ENCODE measurements at regions not wholly inside any gene's neighbourhood (a gene's known extent, or its start where the extent isn't known, plus 50 kb on each side); places are given as distances from the start of the nearest gene placed in this dataset.

DNA sequence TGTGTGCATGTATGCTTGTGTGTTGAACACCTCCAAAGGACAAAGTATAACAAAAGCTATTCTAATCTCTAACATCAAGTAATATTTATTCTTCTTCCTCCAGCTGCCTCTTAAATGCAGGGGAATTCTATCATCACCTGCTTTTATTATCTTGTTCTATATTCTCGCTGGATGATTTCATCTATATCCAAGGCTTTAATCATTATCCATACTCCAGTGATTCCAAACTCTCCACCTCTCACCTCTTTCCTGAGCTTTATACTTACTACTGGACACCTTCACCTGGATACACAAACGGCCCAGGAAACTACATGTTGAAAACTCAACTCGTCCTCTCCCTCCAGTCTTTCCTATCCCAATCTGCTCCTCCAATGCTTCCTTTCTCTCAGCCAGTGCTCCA is 418.6 kb downstream of the KLF5 start:
- TF ChIP-seq, protein P1, sequence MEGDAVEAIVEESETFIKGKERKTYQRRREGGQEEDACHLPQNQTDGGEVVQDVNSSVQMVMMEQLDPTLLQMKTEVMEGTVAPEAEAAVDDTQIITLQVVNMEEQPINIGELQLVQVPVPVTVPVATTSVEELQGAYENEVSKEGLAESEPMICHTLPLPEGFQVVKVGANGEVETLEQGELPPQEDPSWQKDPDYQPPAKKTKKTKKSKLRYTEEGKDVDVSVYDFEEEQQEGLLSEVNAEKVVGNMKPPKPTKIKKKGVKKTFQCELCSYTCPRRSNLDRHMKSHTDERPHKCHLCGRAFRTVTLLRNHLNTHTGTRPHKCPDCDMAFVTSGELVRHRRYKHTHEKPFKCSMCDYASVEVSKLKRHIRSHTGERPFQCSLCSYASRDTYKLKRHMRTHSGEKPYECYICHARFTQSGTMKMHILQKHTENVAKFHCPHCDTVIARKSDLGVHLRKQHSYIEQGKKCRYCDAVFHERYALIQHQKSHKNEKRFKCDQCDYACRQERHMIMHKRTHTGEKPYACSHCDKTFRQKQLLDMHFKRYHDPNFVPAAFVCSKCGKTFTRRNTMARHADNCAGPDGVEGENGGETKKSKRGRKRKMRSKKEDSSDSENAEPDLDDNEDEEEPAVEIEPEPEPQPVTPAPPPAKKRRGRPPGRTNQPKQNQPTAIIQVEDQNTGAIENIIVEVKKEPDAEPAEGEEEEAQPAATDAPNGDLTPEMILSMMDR (IDR thresholded peaks at IDR 0.05; ENCODE audit: insufficient read depth, low read depth, low read length) = no peak
- TF ChIP-seq EZH2 (IDR thresholded peaks at IDR 0.05; ENCODE audit: insufficient read depth, low read length) = no peak
